Esophagus squamous epithelium (tissue), 5 donors: ENCODE measurements at regions not wholly inside any gene's neighbourhood (a gene's known extent, or its start where the extent isn't known, plus 50 kb on each side); places are given as distances from the start of the nearest gene placed in this dataset.

Source experiments
- DNase-seq: peaks from one replicate; lab custom pipeline; 2025; lab: John Stamatoyannopoulos, UW
- H3K27ac ChIP-seq, 4 donors: fragments of 200-600 bp; sonication (generic); one replicate each; pipeline ENCODE4 v1.5.1; 2016 to 2019; ENCODE audit warnings: mild to moderate bottlenecking in 1 of 4
- H3K27me3 ChIP-seq, 4 donors: fragments of 200-600 bp; sonication (generic); 1 replicate in 3 of 4; 2 replicates in 1 of 4; pipeline versions ENCODE4 v1.5.1 to v1.6.0; 2017 to 2021; ENCODE audit warnings: antibody characterized with exemption in 1 of 4
- H3K36me3 ChIP-seq, 3 donors: fragments of 200-600 bp; sonication (generic); one replicate each; pipeline ENCODE4 v1.5.1; 2016 to 2019
- H3K4me1 ChIP-seq, 3 donors: fragments of 200-600 bp; sonication (generic); one replicate each; pipeline ENCODE4 v1.5.1; 2017 to 2019
- H3K4me3 ChIP-seq, 4 donors: fragments of 200-600 bp; sonication (generic); 1 replicate in 3 of 4; 2 replicates in 1 of 4; pipeline ENCODE4 v1.5.1; 2016 to 2019; ENCODE audit warnings: mild to moderate bottlenecking in 2 of 4, moderate library complexity in 1 of 4
- H3K9me3 ChIP-seq, 3 donors: fragments of 200-600 bp; sonication (generic); one replicate each; pipeline ENCODE4 v1.5.1; 2016 to 2019
- CTCF ChIP-seq, 6 experiments: fragments of 450-650 bp in 4 of 6; fragments of 200-600 bp in 2 of 6; sonication (generic) in 2 of 6; IDR thresholded peaks; one replicate each; pipeline ENCODE4 v1.5.1; 2016 to 2019; ENCODE audit warnings: antibody characterized with exemption in 6 of 6, mild to moderate bottlenecking in 4 of 6, moderate library complexity in 4 of 6
- POLR2A ChIP-seq, 4 donors: fragments of 450-650 bp; IDR thresholded peaks; one replicate each; pipeline ENCODE4 v1.6.1; 2017; ENCODE audit warnings: antibody characterized with exemption in 4 of 4, mild to moderate bottlenecking in 4 of 4, moderate library complexity in 3 of 4
- WGBS, 2 donors: methylation state at CpG; one replicate each; pipeline ENCODE4 v1.1.5; 2018; 5-methylcytosine and 5-hydroxymethylcytosine counted together
- intact Hi-C: fragments of 100-400 bp; cut with DNase I; formaldehyde crosslinking; loops from one replicate; pipeline ENCODE4 v1.15.0; 2022
- donor health status: DM: yes; HTN: yes; CAD: no.

GRCh38 chr20:19824861-19825260 is 66.8 kb downstream of the RIN2 start:
- intact Hi-C loops, result no loop called here
- Histone ChIP-seq H3K4me1 (peaks cover 0 to 3% (median 0%) of the 10 kb centered on the region in 3 donors), H3K27me3 (no peaks in the 10 kb centered on the region), H3K9me3 (no peaks in the 10 kb centered on the region), H3K27ac (no peak overlapping the region), H3K36me3 (peaks cover 0 to 4% (median 0%) of the 10 kb centered on the region in 3 donors), H3K4me3 (no peak overlapping the region)
- WGBS, 2 donors, result 77 to 91% methylated on average over 3 of the region's 3 CpGs
- DNase-seq, result no peak
- TF ChIP-seq CTCF (IDR thresholded peaks at IDR 0.05) (no peak), POLR2A (IDR thresholded peaks at IDR 0.05) (no peak)

- Histone ChIP-seq H3K4me1 (peaks cover 0 to 3% (median 0%) of the 10 kb centered on the region in 3 donors), H3K27me3 (no peaks in the 10 kb centered on the region), H3K9me3 (no peaks in the 10 kb centered on the region), H3K36me3 (peaks cover 0 to 4% (median 0%) of the 10 kb centered on the region in 3 donors), H3K4me3 (no peak overlapping the region), H3K27ac (no peak overlapping the region)
- WGBS, 2 donors, result 91 to 99% methylated on average over 3 of the region's 3 CpGs
- TF ChIP-seq POLR2A (IDR thresholded peaks at IDR 0.05) (no peak), CTCF (IDR thresholded peaks at IDR 0.05) (no peak)
- intact Hi-C loops, result no loop called here
- no peak for DNase-seq
Observed at GRCh38 chr20:19826179-19826914, 68.3 kb downstream of the RIN2 start.

GRCh38 chr20:19827818-19828217 is 69.8 kb downstream of the RIN2 start:
- peaks cover 0 to 3% (median 0%) of the 10 kb centered on the region in 3 donors for H3K4me1 ChIP-seq
- intact Hi-C loops, result no loop called here
- H3K27me3 ChIP-seq, result no peaks in the 10 kb centered on the region
- no peak overlapping the region for H3K27ac ChIP-seq
- no peak for DNase-seq
- no peaks in the 10 kb centered on the region for H3K9me3 ChIP-seq
- H3K36me3 ChIP-seq, result peaks cover 0 to 4% (median 0%) of the 10 kb centered on the region in 3 donors
- TF ChIP-seq POLR2A (IDR thresholded peaks at IDR 0.05) (no peak), CTCF (IDR thresholded peaks at IDR 0.05) (no peak)
- WGBS, 2 donors, result 50 to 83% methylated on average over 1 of the region's 1 CpG
- H3K4me3 ChIP-seq, result no peak overlapping the region

GRCh38 chr20:19828232-19828631 is 70.2 kb downstream of the RIN2 start:
- no peak overlapping the region for H3K27ac ChIP-seq
- H3K4me1 ChIP-seq, result peaks cover 0 to 3% (median 0%) of the 10 kb centered on the region in 3 donors
- 32 to 50% methylated on average over 4 of the region's 4 CpGs for WGBS, 2 donors

More at GRCh38 chr20:19828232-19828631, 70.2 kb downstream of the RIN2 start:
- TF ChIP-seq CTCF (IDR thresholded peaks at IDR 0.05) (peak in 3 of 6 experiments; percentile 13 to 36 (median 25)), POLR2A (IDR thresholded peaks at IDR 0.05) (no peak)
- peaks cover 0 to 4% (median 0%) of the 10 kb centered on the region in 3 donors for H3K36me3 ChIP-seq
- H3K4me3 ChIP-seq, result no peak overlapping the region
- DNase-seq, result no peak
- intact Hi-C loops, result no loop called here
- H3K27me3 ChIP-seq, result no peaks in the 10 kb centered on the region
- no peaks in the 10 kb centered on the region for H3K9me3 ChIP-seq
